H1 (cell line): ENCODE measurements at regions not wholly inside any gene's neighbourhood (a gene's known extent, or its start where the extent isn't known, plus 50 kb on each side); places are given as distances from the start of the nearest gene placed in this dataset.

Source experiments
- BCL11A ChIP-seq, 2 experiments: IDR thresholded peaks; one replicate each; pipeline ENCODE4 v1.6.1; 2011; ENCODE audit warnings: low read depth in 2 of 2, low read length in 2 of 2, mild to moderate bottlenecking in 2 of 2
- GABPA ChIP-seq: IDR thresholded peaks from 2 replicates; pipeline ENCODE4 v1.6.1; 2011; ENCODE audit warnings: mild to moderate bottlenecking, low read length, moderate library complexity, borderline replicate concordance; ENCODE audit not compliant: insufficient read depth
- SP1 ChIP-seq: IDR thresholded peaks from 2 replicates; pipeline ENCODE4 v1.6.1; 2011; ENCODE audit warnings: low read depth, low read length

DNA sequence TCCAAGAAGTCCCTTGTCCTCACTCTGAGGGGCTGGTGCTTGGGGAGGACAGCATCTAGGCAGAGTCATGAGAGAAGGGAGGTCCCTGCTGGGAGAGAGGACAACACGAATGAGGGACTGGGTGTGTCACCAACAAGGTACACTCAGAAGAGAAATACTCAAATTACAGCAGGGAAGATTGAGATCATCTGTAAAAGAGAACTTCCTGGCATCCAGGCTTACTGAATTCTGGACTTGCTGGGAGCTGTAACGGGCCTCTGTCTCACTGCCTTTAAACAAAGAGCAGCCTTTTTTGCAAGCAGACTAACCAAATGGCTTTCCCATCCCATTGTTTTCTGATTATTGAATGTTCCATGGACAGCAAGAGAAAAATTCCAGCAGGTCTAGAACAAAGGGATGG, 195.7 kb upstream of the RAB4A start (continued):
- TF ChIP-seq GABPA (no peak), BCL11A (IDR thresholded peaks at IDR 0.05; ENCODE audit: low read depth in 2 of 2, low read length in 2 of 2) (no peak), SP1 (no peak)
